Subcutaneous abdominal adipose tissue (tissue), 5 donors: ENCODE measurements at regions not wholly inside any gene's neighbourhood (a gene's known extent, or its start where the extent isn't known, plus 50 kb on each side); places are given as distances from the start of the nearest gene placed in this dataset.

Source experiments
- H3K27ac ChIP-seq: one replicate; pipeline ENCODE4 v1.7.0; 2013; ENCODE audit warnings: low read depth, mild to moderate bottlenecking, inconsistent platforms, low read length, moderate library complexity
- H3K27me3 ChIP-seq, 5 donors: one replicate each; pipeline ENCODE4 v1.7.0; 2013; ENCODE audit warnings: low read length in 5 of 5, inconsistent platforms in 1 of 5; ENCODE audit not compliant: control insufficient read depth in 5 of 5, insufficient read depth in 4 of 5
- H3K36me3 ChIP-seq, 5 donors: one replicate each; pipeline ENCODE4 v1.7.0; 2013; ENCODE audit warnings: low read length in 5 of 5; ENCODE audit not compliant: control insufficient read depth in 5 of 5, insufficient read depth in 5 of 5
- H3K4me1 ChIP-seq, 5 donors: one replicate each; pipeline ENCODE4 v1.7.0; 2013; ENCODE audit warnings: low read length in 5 of 5, mild to moderate bottlenecking in 3 of 5, moderate library complexity in 1 of 5; ENCODE audit not compliant: control insufficient read depth in 5 of 5, insufficient read depth in 5 of 5
- H3K4me3 ChIP-seq, 5 donors: one replicate each; pipeline ENCODE4 v1.7.0; 2013; ENCODE audit warnings: low read length in 5 of 5, low read depth in 1 of 5
- H3K9ac ChIP-seq, 5 donors: one replicate each; pipeline ENCODE4 v1.7.0; 2013; ENCODE audit warnings: low read length in 5 of 5, mild to moderate bottlenecking in 4 of 5, moderate library complexity in 3 of 5
- H3K9me3 ChIP-seq, 5 donors: one replicate each; pipeline ENCODE4 v1.7.0; 2013; ENCODE audit warnings: low read length in 5 of 5; ENCODE audit not compliant: control insufficient read depth in 5 of 5
- donor health status: healthy.
- donor health status: healthy.
- donor health status: healthy.
- donor health status: healthy.
- donor health status: healthy.

GRCh38 chr5:6822068-6822467, 108.8 kb downstream of the TENT4A start:
- no peak overlapping the region for H3K27ac ChIP-seq
- H3K9me3 ChIP-seq, result peaks cover 7 to 18% (median 9%) of the 10 kb centered on the region in 5 donors
- H3K4me1 ChIP-seq, result no peaks in the 10 kb centered on the region
- H3K36me3 ChIP-seq, result no peaks in the 10 kb centered on the region
- no peak overlapping the region for H3K9ac ChIP-seq
- H3K4me3 ChIP-seq, result no peak overlapping the region
- peaks cover 0 to 14% (median 7%) of the 10 kb centered on the region in 5 donors for H3K27me3 ChIP-seq

GRCh38 chr5:6822556-6823343, 109.5 kb downstream of the TENT4A start:
- Histone ChIP-seq H3K27me3 (peaks cover 0 to 14% (median 7%) of the 10 kb centered on the region in 5 donors), H3K4me3 (no peak overlapping the region), H3K9ac (no peak overlapping the region), H3K36me3 (no peaks in the 10 kb centered on the region), H3K27ac (no peak overlapping the region), H3K4me1 (no peaks in the 10 kb centered on the region), H3K9me3 (peaks cover 7 to 18% (median 9%) of the 10 kb centered on the region in 5 donors)

GRCh38 chr5:6823996-6824395, 110.8 kb downstream of the TENT4A start:
- Histone ChIP-seq H3K9me3 (peaks cover 7 to 18% (median 9%) of the 10 kb centered on the region in 5 donors), H3K4me3 (no peak overlapping the region), H3K36me3 (no peaks in the 10 kb centered on the region), H3K9ac (no peak overlapping the region), H3K4me1 (no peaks in the 10 kb centered on the region), H3K27me3 (peaks cover 0 to 12% (median 5%) of the 10 kb centered on the region in 5 donors), H3K27ac (no peak overlapping the region)

GRCh38 chr5:6825678-6826244, 112.5 kb downstream of the TENT4A start:
- Histone ChIP-seq H3K27me3 (peaks cover 0 to 3% (median 0%) of the 10 kb centered on the region in 5 donors), H3K4me1 (no peaks in the 10 kb centered on the region), H3K27ac (no peak overlapping the region), H3K4me3 (no peak overlapping the region), H3K36me3 (no peaks in the 10 kb centered on the region), H3K9ac (no peak overlapping the region), H3K9me3 (peaks cover 7 to 17% (median 13%) of the 10 kb centered on the region in 5 donors)

GRCh38 chr5:6826756-6827155, 113.5 kb downstream of the TENT4A start:
- Histone ChIP-seq H3K36me3 (no peaks in the 10 kb centered on the region), H3K4me1 (no peaks in the 10 kb centered on the region), H3K4me3 (no peak overlapping the region), H3K9me3 (peaks cover 5 to 12% (median 8%) of the 10 kb centered on the region in 5 donors), H3K27ac (no peak overlapping the region), H3K9ac (no peak overlapping the region), H3K27me3 (peaks cover 0 to 3% (median 0%) of the 10 kb centered on the region in 5 donors)

GRCh38 chr5:6827526-6828219, 114.4 kb downstream of the TENT4A start:
- no peak overlapping the region for H3K27ac ChIP-seq

GRCh38 chr5:6829150-6829784, 116.0 kb downstream of the TENT4A start:
- Histone ChIP-seq H3K9ac (no peak overlapping the region), H3K4me3 (no peak overlapping the region), H3K27ac (no peak overlapping the region), H3K36me3 (no peaks in the 10 kb centered on the region), H3K9me3 (peaks cover 0 to 6% (median 0%) of the 10 kb centered on the region in 5 donors), H3K27me3 (no peaks in the 10 kb centered on the region), H3K4me1 (peaks cover 0 to 14% (median 0%) of the 10 kb centered on the region in 5 donors)

More at GRCh38 chr5:6827526-6828219, 114.4 kb downstream of the TENT4A start:
- Histone ChIP-seq H3K27me3 (peaks cover 0 to 3% (median 0%) of the 10 kb centered on the region in 5 donors), H3K36me3 (no peaks in the 10 kb centered on the region), H3K4me3 (no peak overlapping the region), H3K4me1 (peaks cover 0 to 7% (median 0%) of the 10 kb centered on the region in 5 donors), H3K9ac (no peak overlapping the region), H3K9me3 (peaks cover 0 to 6% (median 0%) of the 10 kb centered on the region in 5 donors)

GRCh38 chr5:6830643-6831239, 117.5 kb downstream of the TENT4A start:
- H3K36me3 ChIP-seq, result no peaks in the 10 kb centered on the region
- no peak overlapping the region for H3K9ac ChIP-seq
- H3K4me1 ChIP-seq, result peaks cover 0 to 14% (median 0%) of the 10 kb centered on the region in 5 donors
- peaks cover 0 to 6% (median 0%) of the 10 kb centered on the region in 5 donors for H3K9me3 ChIP-seq
- H3K27ac ChIP-seq, result no peak overlapping the region
- no peak overlapping the region for H3K4me3 ChIP-seq
- H3K27me3 ChIP-seq, result no peaks in the 10 kb centered on the region
